ENCODE measurements at regions not wholly inside any gene's neighbourhood (a gene's known extent, or its start where the extent isn't known, plus 50 kb on each side); places are given as distances from the start of the nearest gene placed in this dataset.
A peak's percentile ranks its signal among the peaks of the same experiment; 100 is the strongest.

DNA sequence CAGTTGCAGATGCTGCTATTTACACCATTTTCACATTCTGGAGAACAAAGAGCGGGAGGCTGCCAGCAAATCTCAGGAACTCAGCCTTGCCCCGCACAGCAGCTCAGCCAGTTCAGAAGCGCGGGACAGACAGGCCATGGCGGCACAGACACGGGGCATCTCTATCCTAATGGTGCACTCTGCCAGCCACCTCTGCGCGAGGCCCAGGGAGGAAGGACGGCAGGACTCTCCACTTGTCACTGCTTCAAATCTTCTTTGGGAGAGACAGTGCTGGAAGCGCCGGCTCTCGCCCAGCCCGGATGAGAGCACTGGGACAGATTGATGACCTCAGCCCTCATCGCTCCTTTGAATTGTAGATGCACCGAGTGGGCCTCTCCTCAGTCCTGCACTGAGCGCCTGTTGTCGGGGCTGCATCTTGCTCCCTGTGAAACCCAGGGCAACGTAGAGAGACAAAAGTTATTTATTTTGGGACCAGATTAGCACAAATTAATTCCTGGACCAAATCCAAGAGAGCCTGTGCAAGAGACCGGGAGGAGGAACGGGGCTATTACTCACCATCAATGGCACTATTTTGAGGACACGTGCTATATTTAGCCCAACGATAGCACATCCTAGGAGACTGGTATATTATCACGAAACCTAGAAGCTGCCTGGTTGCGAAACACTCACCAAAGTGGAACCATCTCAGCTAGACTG is 211.4 kb upstream of the SMIM21 start:
- H3K27me3 ChIP-seq: no peaks in the 10 kb centered on the region
- no peak overlapping the region for H3K4me3 ChIP-seq
- peak; percentile 18 to 80 for DNase-seq (ENCODE audit: low read depth in 1 of 2, low spot score in 1 of 2)
- peaks cover 14% of the 10 kb centered on the region for H3K4me1 ChIP-seq (ENCODE audit: low read depth)
- H3K36me3 ChIP-seq: no peaks in the 10 kb centered on the region
- TF ChIP-seq, protein P1, sequence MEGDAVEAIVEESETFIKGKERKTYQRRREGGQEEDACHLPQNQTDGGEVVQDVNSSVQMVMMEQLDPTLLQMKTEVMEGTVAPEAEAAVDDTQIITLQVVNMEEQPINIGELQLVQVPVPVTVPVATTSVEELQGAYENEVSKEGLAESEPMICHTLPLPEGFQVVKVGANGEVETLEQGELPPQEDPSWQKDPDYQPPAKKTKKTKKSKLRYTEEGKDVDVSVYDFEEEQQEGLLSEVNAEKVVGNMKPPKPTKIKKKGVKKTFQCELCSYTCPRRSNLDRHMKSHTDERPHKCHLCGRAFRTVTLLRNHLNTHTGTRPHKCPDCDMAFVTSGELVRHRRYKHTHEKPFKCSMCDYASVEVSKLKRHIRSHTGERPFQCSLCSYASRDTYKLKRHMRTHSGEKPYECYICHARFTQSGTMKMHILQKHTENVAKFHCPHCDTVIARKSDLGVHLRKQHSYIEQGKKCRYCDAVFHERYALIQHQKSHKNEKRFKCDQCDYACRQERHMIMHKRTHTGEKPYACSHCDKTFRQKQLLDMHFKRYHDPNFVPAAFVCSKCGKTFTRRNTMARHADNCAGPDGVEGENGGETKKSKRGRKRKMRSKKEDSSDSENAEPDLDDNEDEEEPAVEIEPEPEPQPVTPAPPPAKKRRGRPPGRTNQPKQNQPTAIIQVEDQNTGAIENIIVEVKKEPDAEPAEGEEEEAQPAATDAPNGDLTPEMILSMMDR (IDR thresholded peaks at IDR 0.05; ENCODE audit: low read depth, low read length): no peak
- H3K27ac ChIP-seq: peak overlapping the region; percentile 2
- no peaks in the 10 kb centered on the region for H3K9me3 ChIP-seq (ENCODE audit: low read depth)

DNA sequence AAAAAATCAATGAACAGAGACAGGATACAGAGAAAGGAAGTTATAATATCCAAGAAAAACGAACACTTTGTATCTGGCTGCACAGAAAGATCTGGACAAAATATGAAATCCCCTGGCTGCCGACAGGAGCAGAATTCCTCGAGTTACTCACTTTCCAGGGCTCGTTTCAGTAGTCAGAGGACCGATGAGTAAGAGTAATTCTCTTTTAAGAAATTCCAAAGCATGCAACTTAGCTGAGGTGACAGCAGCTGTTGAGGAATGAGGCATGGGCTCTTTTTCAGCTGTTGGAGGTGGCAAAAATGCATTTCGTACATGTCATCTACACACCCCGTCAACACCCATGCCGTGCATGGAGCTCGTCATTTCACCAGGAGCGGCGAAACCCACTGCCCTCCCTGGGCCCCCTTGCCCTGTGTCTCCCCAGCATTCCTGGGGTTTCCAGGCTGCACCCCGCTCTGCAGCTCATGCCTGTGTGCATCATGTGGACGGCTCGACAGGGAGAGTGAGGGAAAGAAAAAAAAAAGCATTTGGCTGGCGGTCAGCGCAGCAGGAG is 210.8 kb upstream of the SMIM21 start:
- Histone ChIP-seq H3K4me3 (no peak overlapping the region), H3K4me1 (ENCODE audit: low read depth) (peaks cover 14% of the 10 kb centered on the region), H3K9me3 (ENCODE audit: low read depth) (no peaks in the 10 kb centered on the region), H3K27me3 (no peaks in the 10 kb centered on the region), H3K27ac (no peak overlapping the region), H3K36me3 (no peaks in the 10 kb centered on the region)
- DNase-seq (ENCODE audit: low read depth in 1 of 2, low spot score in 1 of 2): peak; percentile 44 to 78
- TF ChIP-seq, protein P1 (IDR thresholded peaks at IDR 0.05; ENCODE audit: low read depth, low read length): peak; percentile 31

DNA sequence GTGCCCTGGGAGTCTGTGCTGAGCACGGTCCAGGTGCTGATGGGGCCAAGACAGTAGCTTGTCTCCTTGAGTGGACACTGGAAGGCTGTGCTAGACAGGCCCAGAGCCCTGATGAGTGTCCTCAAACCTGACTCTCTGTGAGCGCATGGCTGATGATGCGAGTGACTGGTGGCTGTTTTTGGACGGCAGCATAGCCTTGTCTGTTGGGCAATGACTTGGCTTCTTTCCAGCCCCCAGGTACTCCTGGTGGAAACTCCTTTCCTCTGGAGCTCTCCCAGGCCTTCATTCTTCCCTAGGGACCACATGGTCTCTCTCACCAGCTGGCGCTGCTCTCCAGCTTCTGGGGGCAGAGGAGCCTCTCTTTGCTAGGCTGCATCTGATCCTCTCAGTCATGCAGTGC is 207.6 kb upstream of the SMIM21 start:
- no peaks in the 10 kb centered on the region for H3K27me3 ChIP-seq
- no peak overlapping the region for H3K4me3 ChIP-seq
- no peak overlapping the region for H3K27ac ChIP-seq
- H3K9me3 ChIP-seq (ENCODE audit: low read depth): no peaks in the 10 kb centered on the region
- H3K4me1 ChIP-seq (ENCODE audit: low read depth): peaks cover 14% of the 10 kb centered on the region
- H3K36me3 ChIP-seq: no peaks in the 10 kb centered on the region
- DNase-seq (ENCODE audit: low read depth in 1 of 2, low spot score in 1 of 2): no peak
- TF ChIP-seq, protein P1 (IDR thresholded peaks at IDR 0.05; ENCODE audit: low read depth, low read length): no peak

DNA sequence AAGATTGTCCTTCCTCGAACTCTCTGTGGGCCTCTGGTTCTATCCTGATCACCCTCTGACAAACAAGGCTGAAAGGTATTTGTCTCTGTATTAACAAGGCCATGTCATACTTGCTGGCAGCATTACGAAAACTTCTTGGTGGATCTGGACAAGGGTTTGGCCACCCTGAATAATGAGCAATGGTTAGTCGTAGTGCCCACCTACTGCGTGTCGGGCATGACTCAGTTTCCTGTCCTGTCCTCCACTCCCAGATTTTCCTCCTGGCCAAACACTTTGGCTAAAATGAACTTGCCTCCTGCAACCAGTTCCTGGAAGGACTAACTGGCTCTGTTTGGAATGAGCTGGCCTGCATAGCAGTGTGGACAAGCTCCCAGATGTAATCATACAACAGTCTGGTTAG is 198.5 kb upstream of the SMIM21 start:
- no peaks in the 10 kb centered on the region for H3K4me1 ChIP-seq (ENCODE audit: low read depth)
- H3K4me3 ChIP-seq: no peak overlapping the region
- TF ChIP-seq, protein P1 (IDR thresholded peaks at IDR 0.05; ENCODE audit: low read depth, low read length): no peak
- H3K9me3 ChIP-seq (ENCODE audit: low read depth): no peaks in the 10 kb centered on the region
- no peaks in the 10 kb centered on the region for H3K36me3 ChIP-seq
- no peak overlapping the region for H3K27ac ChIP-seq
- DNase-seq (ENCODE audit: low read depth in 1 of 2, low spot score in 1 of 2): no peak
- no peaks in the 10 kb centered on the region for H3K27me3 ChIP-seq

DNA sequence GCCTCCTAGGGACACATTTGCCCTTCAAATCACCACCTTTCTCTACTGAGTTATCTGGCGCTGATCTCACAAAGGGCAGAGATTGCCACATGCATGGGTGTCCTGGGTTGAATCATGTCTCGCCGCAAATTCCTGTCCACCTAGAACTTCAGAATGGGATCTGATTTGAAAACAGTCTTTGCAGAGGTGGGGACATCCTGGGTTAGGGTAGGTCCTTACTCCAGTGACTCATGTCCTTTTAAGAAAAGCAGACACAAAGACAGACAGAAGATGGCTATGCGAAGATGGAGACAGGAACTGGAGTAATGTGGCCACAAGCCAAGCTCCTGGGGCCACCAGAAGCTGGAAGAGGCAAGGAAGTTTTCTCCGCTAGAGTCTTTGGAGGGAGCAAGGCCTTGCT is 197.4 kb upstream of the SMIM21 start:
- H3K36me3 ChIP-seq: no peaks in the 10 kb centered on the region
- H3K27ac ChIP-seq: no peak overlapping the region
- TF ChIP-seq, protein P1 (IDR thresholded peaks at IDR 0.05; ENCODE audit: low read depth, low read length): no peak
- no peaks in the 10 kb centered on the region for H3K4me1 ChIP-seq (ENCODE audit: low read depth)
- H3K27me3 ChIP-seq: no peaks in the 10 kb centered on the region
- no peaks in the 10 kb centered on the region for H3K9me3 ChIP-seq (ENCODE audit: low read depth)
- DNase-seq (ENCODE audit: low read depth in 1 of 2, low spot score in 1 of 2): no peak
- no peak overlapping the region for H3K4me3 ChIP-seq
